GM23338 (cell line): ENCODE measurements at regions not wholly inside any gene's neighbourhood (a gene's known extent, or its start where the extent isn't known, plus 50 kb on each side); places are given as distances from the start of the nearest gene placed in this dataset.

Experiments used
- ATAC-seq: fragments of 200-7000 bp; cut with Tn5 transposase; 3 replicates; pipeline ENCODE4 v1.9.1; 2020
- DNase-seq: peaks from one replicate; pipeline ENCODE4 v3.0.0-alpha.2; 2015; ENCODE audit warnings: low spot score
- H2AFZ ChIP-seq: fragments of 200-600 bp; sonication (generic); 2 replicates; pipeline ENCODE4 v1.8.0; 2016; ENCODE audit warnings: antibody characterized with exemption, mild to moderate bottlenecking, moderate library complexity
- H3F3A ChIP-seq: fragments of 200-600 bp; sonication (generic); replicated peaks from 2 replicates; pipeline ENCODE4 v1.8.0; 2017; ENCODE audit warnings: antibody characterized with exemption, mixed run types, low read depth
- H3K27ac ChIP-seq: fragments of 200-600 bp; sonication (generic); 2 replicates; pipeline ENCODE4 v1.6.1; 2016; ENCODE audit warnings: low read depth
- H3K27me3 ChIP-seq: fragments of 200-600 bp; sonication (generic); 2 replicates; pipeline ENCODE4 v1.8.0; 2016; ENCODE audit warnings: mild to moderate bottlenecking, mixed run types, moderate library complexity; ENCODE audit not compliant: insufficient read depth
- H3K36me3 ChIP-seq: fragments of 200-600 bp; sonication (generic); 2 replicates; pipeline ENCODE4 v1.8.0; 2016; ENCODE audit warnings: mild to moderate bottlenecking; ENCODE audit not compliant: insufficient read depth
- H3K4me1 ChIP-seq: fragments of 200-600 bp; sonication (generic); 2 replicates; pipeline ENCODE4 v1.8.0; 2016; ENCODE audit warnings: mild to moderate bottlenecking, moderate library complexity; ENCODE audit not compliant: insufficient read depth
- H3K4me2 ChIP-seq: fragments of 200-600 bp; sonication (generic); 2 replicates; pipeline ENCODE4 v1.7.1; 2017; ENCODE audit warnings: mixed run types
- H3K4me3 ChIP-seq: fragments of 200-600 bp; sonication (generic); 2 replicates; pipeline ENCODE4 v1.6.1; 2016; ENCODE audit warnings: mixed run types
- H3K79me2 ChIP-seq: fragments of 200-600 bp; sonication (generic); replicated peaks from 2 replicates; pipeline ENCODE4 v1.8.0; 2017; ENCODE audit warnings: mild to moderate bottlenecking; ENCODE audit not compliant: insufficient read depth
- H3K9me2 ChIP-seq: fragments of 200-600 bp; sonication (generic); 2 replicates; pipeline ENCODE4 v1.8.0; 2017; ENCODE audit not compliant: insufficient read depth
- H4K20me1 ChIP-seq: fragments of 200-600 bp; sonication (generic); replicated peaks from 2 replicates; pipeline ENCODE4 v1.8.0; 2017; ENCODE audit warnings: mild to moderate bottlenecking; ENCODE audit not compliant: insufficient read depth
- H3K27ac Mint-ChIP-seq: 2 replicates; pipeline ENCODE4 v1.8.0; 2020; ENCODE audit warnings: inconsistent platforms, mild to moderate bottlenecking, moderate library complexity, mixed read lengths
- H3K27me3 Mint-ChIP-seq: 3 replicates; pipeline ENCODE4 v1.8.0; 2022; ENCODE audit warnings: low read depth, mild to moderate bottlenecking, moderate library complexity, mixed read lengths, inconsistent platforms; ENCODE audit not compliant: insufficient read depth, poor library complexity
- H3K36me3 Mint-ChIP-seq: 3 replicates; pipeline ENCODE4 v1.8.0; 2021; ENCODE audit warnings: low read depth, mild to moderate bottlenecking, inconsistent platforms, moderate library complexity, mixed read lengths
- H3K4me1 Mint-ChIP-seq: 3 replicates; pipeline ENCODE4 v1.8.0; 2020; ENCODE audit warnings: mild to moderate bottlenecking, inconsistent platforms, mixed read lengths
- H3K4me3 Mint-ChIP-seq: 3 replicates; pipeline ENCODE4 v1.8.0; 2021; ENCODE audit warnings: moderate library complexity, mild to moderate bottlenecking, inconsistent platforms, mixed read lengths
- H3K9me3 Mint-ChIP-seq: 3 replicates; pipeline ENCODE4 v1.8.0; 2020; ENCODE audit warnings: moderate library complexity, mild to moderate bottlenecking, inconsistent platforms, mixed read lengths
- CREB1 ChIP-seq: fragments of 250-450 bp; sonication (Bioruptor Pico); IDR thresholded peaks from 2 replicates; pipeline ENCODE4 v1.5.0; 2020; ENCODE audit warnings: low read depth, mild to moderate bottlenecking, moderate library complexity
- CTCF ChIP-seq, 2 experiments: fragments of 200-600 bp in 1 of 2; sonication (generic) in 1 of 2; conservative IDR thresholded peaks; 2 replicates each; pipeline versions ENCODE4 v1.5.1 to v1.6.1; 2016 to 2017; ENCODE audit warnings: antibody characterized with exemption in 2 of 2, low read depth in 2 of 2, mild to moderate bottlenecking in 2 of 2, moderate library complexity in 1 of 2
- ETS1 ChIP-seq: IDR thresholded peaks from 2 replicates; pipeline ENCODE4 v1.6.1; 2016; ENCODE audit warnings: antibody characterized with exemption
- EZH2 ChIP-seq: fragments of 200-600 bp; sonication (generic); IDR thresholded peaks from one replicate; pipeline ENCODE4 v1.8.0; 2017; ENCODE audit warnings: antibody characterized with exemption, mild to moderate bottlenecking, low read depth; ENCODE audit not compliant: unreplicated experiment
- EZH2phosphoT487 ChIP-seq: fragments of 200-600 bp; sonication (generic); IDR thresholded peaks from one replicate; pipeline ENCODE4 v1.8.1; 2018; ENCODE audit warnings: antibody characterized with exemption; ENCODE audit not compliant: unreplicated experiment
- JUNB ChIP-seq: IDR thresholded peaks from one replicate; pipeline ENCODE4 v1.6.1; 2016; ENCODE audit warnings: antibody characterized with exemption; ENCODE audit not compliant: unreplicated experiment
- NANOG ChIP-seq: IDR thresholded peaks from 2 replicates; pipeline ENCODE4 v1.6.1; 2016; ENCODE audit warnings: antibody characterized with exemption, borderline replicate concordance
- POLR2AphosphoS5 ChIP-seq: IDR thresholded peaks from 2 replicates; pipeline ENCODE4 v1.6.1; 2016; ENCODE audit warnings: antibody characterized with exemption, low read depth
- REST ChIP-seq: IDR thresholded peaks from one replicate; pipeline ENCODE4 v1.6.1; 2018; ENCODE audit warnings: antibody characterized with exemption; ENCODE audit not compliant: unreplicated experiment
- STAT1 ChIP-seq: IDR thresholded peaks from one replicate; pipeline ENCODE4 v1.6.1; 2016; ENCODE audit warnings: antibody characterized with exemption; ENCODE audit not compliant: unreplicated experiment
- ZNF114 ChIP-seq: fragments of 250-450 bp; sonication (Bioruptor Pico); IDR thresholded peaks from 2 replicates; pipeline ENCODE4 v1.5.0; 2020; ENCODE audit warnings: mild to moderate bottlenecking, moderate library complexity
- ZNF331 ChIP-seq: fragments of 250-450 bp; sonication (Bioruptor Pico); IDR thresholded peaks from 2 replicates; pipeline ENCODE4 v1.5.0; 2020; ENCODE audit warnings: low read depth, mild to moderate bottlenecking, moderate library complexity
- ZNF462 ChIP-seq: fragments of 250-450 bp; sonication (Bioruptor Pico); IDR thresholded peaks from 2 replicates; pipeline ENCODE4 v1.5.0; 2020; ENCODE audit warnings: mild to moderate bottlenecking, moderate library complexity

- Histone ChIP-seq H2AFZ (no peak overlapping the region), H3F3A (no peaks in the 10 kb centered on the region), H3K9me2 (no peaks in the 10 kb centered on the region; the same call in 1 of the 2 replicates), H4K20me1 (no peaks in the 10 kb centered on the region), H3K27ac (no peak overlapping the region), H3K27me3 (no peaks in the 10 kb centered on the region), H3K36me3 (no peaks in the 10 kb centered on the region; the same call in none of the 2 replicates), H3K4me3 (no peak overlapping the region), H3K79me2 (no peaks in the 10 kb centered on the region), H3K4me1 (peaks cover 15% of the 10 kb centered on the region), H3K4me2 (no peak overlapping the region)
- Mint-ChIP-seq H3K27ac (no peak overlapping the region), H3K36me3 (no peaks in the 10 kb centered on the region; the same call in 2 of the 3 replicates), H3K4me3 (no peak overlapping the region), H3K4me1 (peaks cover 16% of the 10 kb centered on the region), H3K27me3 (no peaks in the 10 kb centered on the region), H3K9me3 (no peaks in the 10 kb centered on the region)
- no peak for TF ChIP-seq JUNB
- TF ChIP-seq STAT1 = no peak
- no peak for TF ChIP-seq EZH2
- no peak for TF ChIP-seq EZH2phosphoT487
- no peak for TF ChIP-seq POLR2AphosphoS5
- no peak for TF ChIP-seq ETS1
- no peak for TF ChIP-seq CTCF (conservative IDR thresholded peaks at IDR 0.05; ENCODE audit: low read depth in 2 of 2)
- TF ChIP-seq REST = no peak
- TF ChIP-seq ZNF462 = no peak
- no peak for TF ChIP-seq ZNF114 (CRISPR knock-in tag)
- TF ChIP-seq CREB1 (CRISPR knock-in tag) = no peak
- TF ChIP-seq ZNF331 (CRISPR knock-in tag) = no peak
- TF ChIP-seq NANOG = no peak
- no peak for ATAC-seq
- no peak for DNase-seq
Observed at GRCh38 chr4:128357286-128357685, 69.7 kb upstream of the PGRMC2 start.
